ENCODE measurements at regions not wholly inside any gene's neighbourhood (a gene's known extent, or its start where the extent isn't known, plus 50 kb on each side); places are given as distances from the start of the nearest gene placed in this dataset.

GRCh38 chr7:115491744-115492380, 538.7 kb downstream of the TFEC start:
- Histone ChIP-seq H3K9me2 (ENCODE audit: low read depth, low read length) (no peaks in the 10 kb centered on the region), H3K36me3 (ENCODE audit: insufficient read depth, low read length) (no peaks in the 10 kb centered on the region), H3K4me2 (ENCODE audit: low read length) (no peak overlapping the region), H3K4me1 (ENCODE audit: insufficient read depth, low read length, severe bottlenecking) (no peaks in the 10 kb centered on the region), H3K27me3 (ENCODE audit: insufficient read depth, low read length) (no peaks in the 10 kb centered on the region), H3K27ac (ENCODE audit: low read depth, low read length, poor library complexity, severe bottlenecking) (no peak overlapping the region), H4K20me1 (ENCODE audit: insufficient read depth, low read length) (no peaks in the 10 kb centered on the region), H3K4me3 (ENCODE audit: low read depth, low read length, poor library complexity, severe bottlenecking) (no peak overlapping the region), H3K79me2 (ENCODE audit: insufficient read depth, low read length) (no peaks in the 10 kb centered on the region), H2AFZ (ENCODE audit: low read length) (no peak overlapping the region), H3F3A (ENCODE audit: insufficient read depth, low read length) (no peaks in the 10 kb centered on the region), H3K9me3 (ENCODE audit: low read length) (no peaks in the 10 kb centered on the region), H3K9ac (ENCODE audit: low read length) (no peak overlapping the region)
- TF ChIP-seq EZH2 (IDR thresholded peaks at IDR 0.05; ENCODE audit: borderline replicate concordance, low read length): no peak
- TF ChIP-seq, protein P1, sequence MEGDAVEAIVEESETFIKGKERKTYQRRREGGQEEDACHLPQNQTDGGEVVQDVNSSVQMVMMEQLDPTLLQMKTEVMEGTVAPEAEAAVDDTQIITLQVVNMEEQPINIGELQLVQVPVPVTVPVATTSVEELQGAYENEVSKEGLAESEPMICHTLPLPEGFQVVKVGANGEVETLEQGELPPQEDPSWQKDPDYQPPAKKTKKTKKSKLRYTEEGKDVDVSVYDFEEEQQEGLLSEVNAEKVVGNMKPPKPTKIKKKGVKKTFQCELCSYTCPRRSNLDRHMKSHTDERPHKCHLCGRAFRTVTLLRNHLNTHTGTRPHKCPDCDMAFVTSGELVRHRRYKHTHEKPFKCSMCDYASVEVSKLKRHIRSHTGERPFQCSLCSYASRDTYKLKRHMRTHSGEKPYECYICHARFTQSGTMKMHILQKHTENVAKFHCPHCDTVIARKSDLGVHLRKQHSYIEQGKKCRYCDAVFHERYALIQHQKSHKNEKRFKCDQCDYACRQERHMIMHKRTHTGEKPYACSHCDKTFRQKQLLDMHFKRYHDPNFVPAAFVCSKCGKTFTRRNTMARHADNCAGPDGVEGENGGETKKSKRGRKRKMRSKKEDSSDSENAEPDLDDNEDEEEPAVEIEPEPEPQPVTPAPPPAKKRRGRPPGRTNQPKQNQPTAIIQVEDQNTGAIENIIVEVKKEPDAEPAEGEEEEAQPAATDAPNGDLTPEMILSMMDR (IDR thresholded peaks at IDR 0.05; ENCODE audit: low read length): no peak

GRCh38 chr7:115479448-115479847, 551.1 kb downstream of the TFEC start:
- Histone ChIP-seq H2AFZ (ENCODE audit: low read length) (no peak overlapping the region), H3K9ac (ENCODE audit: low read length) (no peak overlapping the region), H3K9me2 (ENCODE audit: low read depth, low read length) (no peaks in the 10 kb centered on the region), H3K4me2 (ENCODE audit: low read length) (no peak overlapping the region), H3K4me3 (ENCODE audit: low read depth, low read length, poor library complexity, severe bottlenecking) (no peak overlapping the region), H3K79me2 (ENCODE audit: insufficient read depth, low read length) (no peaks in the 10 kb centered on the region), H4K20me1 (ENCODE audit: insufficient read depth, low read length) (no peaks in the 10 kb centered on the region), H3K27me3 (ENCODE audit: insufficient read depth, low read length) (no peaks in the 10 kb centered on the region), H3K27ac (ENCODE audit: low read depth, low read length, poor library complexity, severe bottlenecking) (no peak overlapping the region), H3K4me1 (ENCODE audit: insufficient read depth, low read length, severe bottlenecking) (no peaks in the 10 kb centered on the region), H3K36me3 (ENCODE audit: insufficient read depth, low read length) (no peaks in the 10 kb centered on the region), H3K9me3 (ENCODE audit: low read length) (no peaks in the 10 kb centered on the region), H3F3A (ENCODE audit: insufficient read depth, low read length) (no peaks in the 10 kb centered on the region)
- TF ChIP-seq, protein P1 (IDR thresholded peaks at IDR 0.05; ENCODE audit: low read length): no peak
- TF ChIP-seq EZH2 (IDR thresholded peaks at IDR 0.05; ENCODE audit: borderline replicate concordance, low read length): no peak

GRCh38 chr7:115478426-115478825, 552.1 kb downstream of the TFEC start:
- TF ChIP-seq EZH2 (IDR thresholded peaks at IDR 0.05; ENCODE audit: borderline replicate concordance, low read length): no peak
- TF ChIP-seq, protein P1 (IDR thresholded peaks at IDR 0.05; ENCODE audit: low read length): no peak
- Histone ChIP-seq H3K4me3 (ENCODE audit: low read depth, low read length, poor library complexity, severe bottlenecking) (no peak overlapping the region), H3K27ac (ENCODE audit: low read depth, low read length, poor library complexity, severe bottlenecking) (no peak overlapping the region), H3K79me2 (ENCODE audit: insufficient read depth, low read length) (no peaks in the 10 kb centered on the region), H3F3A (ENCODE audit: insufficient read depth, low read length) (no peaks in the 10 kb centered on the region), H3K9me2 (ENCODE audit: low read depth, low read length) (no peaks in the 10 kb centered on the region), H2AFZ (ENCODE audit: low read length) (no peak overlapping the region), H3K9ac (ENCODE audit: low read length) (no peak overlapping the region), H3K27me3 (ENCODE audit: insufficient read depth, low read length) (no peaks in the 10 kb centered on the region), H4K20me1 (ENCODE audit: insufficient read depth, low read length) (no peaks in the 10 kb centered on the region), H3K9me3 (ENCODE audit: low read length) (no peaks in the 10 kb centered on the region), H3K4me1 (ENCODE audit: insufficient read depth, low read length, severe bottlenecking) (no peaks in the 10 kb centered on the region), H3K36me3 (ENCODE audit: insufficient read depth, low read length) (no peaks in the 10 kb centered on the region), H3K4me2 (ENCODE audit: low read length) (no peak overlapping the region)

All from OCI-LY1 (cell line).